ENCODE measurements at regions not wholly inside any gene's neighbourhood (a gene's known extent, or its start where the extent isn't known, plus 50 kb on each side); places are given as distances from the start of the nearest gene placed in this dataset.
"Not testable (repeated sequence)": the region's sequence is repeated elsewhere in the genome, so short reads cannot be mapped to it uniquely, and the experiment has no call there.

DNA sequence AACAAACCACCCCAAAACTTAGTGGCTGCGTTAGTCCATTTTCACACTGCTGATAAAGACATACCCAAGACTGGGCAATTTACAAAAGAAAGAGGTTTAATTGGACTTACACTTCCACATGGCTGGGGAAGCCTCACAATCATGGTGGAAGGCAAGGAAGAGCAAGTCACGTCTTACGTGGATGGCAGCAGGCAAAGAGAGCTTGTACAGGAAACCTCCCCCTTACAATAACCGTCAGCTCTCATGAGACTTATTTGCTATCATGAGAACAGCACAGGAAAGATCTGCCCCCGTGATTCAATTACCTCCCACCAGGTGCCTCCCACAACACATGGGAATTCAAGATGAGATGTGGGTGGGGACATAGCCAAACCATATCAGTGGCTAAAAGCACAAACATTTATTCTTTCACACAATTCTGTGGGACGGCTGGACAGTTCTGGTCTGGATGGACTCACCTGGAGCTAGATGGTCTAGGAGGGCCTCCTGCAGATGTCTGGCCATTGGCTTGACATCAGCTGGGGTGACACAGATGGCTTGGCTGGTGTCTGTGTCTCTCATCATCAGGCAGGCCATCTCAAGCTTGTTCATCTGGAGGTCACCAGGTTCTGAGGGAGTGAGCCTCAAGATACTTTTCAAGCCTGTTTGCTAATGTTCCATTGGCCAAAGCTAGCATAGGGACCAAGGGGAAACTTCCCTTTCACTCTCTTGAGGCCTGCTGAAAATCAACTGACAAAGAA is 104.1 kb downstream of the SMIM20 start:
- DNase-seq (ENCODE audit: low spot score); intact Hi-C loops (cut with DNase I): not testable (repeated sequence)

- intact Hi-C loops (cut with DNase I), result loop anchor here (10.0 kb wide), 1 partner anchor 305 kb away; the partner anchor contains the start of gene RBPJ
- no peak for DNase-seq (ENCODE audit: low spot score)
Observed at GRCh38 chr4:26020083-26020668, 106.2 kb downstream of the SMIM20 start.

GRCh38 chr4:26020881-26021280 is 106.9 kb downstream of the SMIM20 start:
- intact Hi-C loops (cut with DNase I), result loop anchor here (10.0 kb wide), 1 partner anchor 304 kb away; the partner anchor contains the start of gene RBPJ
- DNase-seq (ENCODE audit: low spot score), result no peak

- no peak for DNase-seq (ENCODE audit: low spot score)
- intact Hi-C loops (cut with DNase I), result loop anchor here (10.0 kb wide), 1 partner anchor 303 kb away; the partner anchor contains the start of gene RBPJ
Observed at GRCh38 chr4:26021417-26022345, 107.7 kb downstream of the SMIM20 start.

DNA sequence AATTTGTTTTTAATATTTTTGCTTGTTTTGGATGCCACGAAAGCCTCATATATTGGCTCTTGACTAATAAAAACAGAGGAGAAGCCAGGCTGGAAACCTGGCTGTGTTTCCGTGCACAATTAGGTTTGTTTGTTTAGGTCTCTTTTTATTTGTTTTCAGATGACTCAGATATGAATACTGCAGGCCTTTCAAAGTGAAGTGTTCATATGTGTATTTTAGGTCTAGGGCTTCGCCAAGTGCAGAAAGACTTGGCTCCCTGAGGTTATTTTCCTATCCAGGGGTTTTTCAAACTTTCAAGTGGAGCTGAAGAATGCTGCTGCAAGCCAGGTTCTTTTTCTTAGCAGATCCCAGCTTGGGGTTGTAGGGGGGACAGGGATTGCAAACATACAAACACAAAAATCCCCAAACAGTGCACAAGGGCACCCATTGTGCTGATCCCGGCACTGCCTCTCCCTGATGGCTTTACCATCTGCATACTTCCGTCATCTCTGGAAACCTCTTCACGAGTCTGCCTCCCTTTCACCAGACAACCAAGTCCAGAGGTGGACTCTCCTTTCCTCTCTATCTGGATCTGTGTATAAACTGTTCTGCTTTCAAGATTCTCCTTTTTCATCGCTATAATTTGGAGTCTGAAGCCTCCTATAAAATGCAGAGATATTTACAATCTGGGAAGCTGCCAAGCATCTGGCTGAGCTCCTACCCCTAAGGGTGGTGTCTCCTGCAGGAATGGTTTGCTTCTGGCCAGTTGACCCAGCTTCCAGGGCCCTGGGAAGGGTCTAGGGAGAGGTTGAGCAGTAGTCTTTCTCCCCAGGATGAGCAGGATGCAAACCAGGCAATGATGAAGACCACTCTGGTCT is 108.6 kb downstream of the SMIM20 start:
- no peak for DNase-seq (ENCODE audit: low spot score)
- intact Hi-C loops (cut with DNase I), result loop anchor here (10.0 kb wide), 1 partner anchor 302 kb away; the partner anchor contains the start of gene RBPJ

- no peak for DNase-seq (ENCODE audit: low spot score)
- intact Hi-C loops (cut with DNase I), result loop anchor here (10.0 kb wide), 1 partner anchor 301 kb away; the partner anchor contains the start of gene RBPJ
Observed at GRCh38 chr4:26023203-26023972, 109.4 kb downstream of the SMIM20 start.

- DNase-seq (ENCODE audit: low spot score), result no peak
- intact Hi-C loops (cut with DNase I), result loop anchor here (10.0 kb wide), 1 partner anchor 301 kb away; the partner anchor contains the start of gene RBPJ
Observed at GRCh38 chr4:26024079-26024478, 110.1 kb downstream of the SMIM20 start.

GRCh38 chr4:26028133-26028792 is 114.2 kb downstream of the SMIM20 start:
- intact Hi-C loops (cut with DNase I), result loop anchor here (5.0 to 10.0 kb wide), 2 partner anchors 297 to 384 kb away; partner anchors contain the start of gene RBPJ
- no peak for DNase-seq (ENCODE audit: low spot score)

DNA sequence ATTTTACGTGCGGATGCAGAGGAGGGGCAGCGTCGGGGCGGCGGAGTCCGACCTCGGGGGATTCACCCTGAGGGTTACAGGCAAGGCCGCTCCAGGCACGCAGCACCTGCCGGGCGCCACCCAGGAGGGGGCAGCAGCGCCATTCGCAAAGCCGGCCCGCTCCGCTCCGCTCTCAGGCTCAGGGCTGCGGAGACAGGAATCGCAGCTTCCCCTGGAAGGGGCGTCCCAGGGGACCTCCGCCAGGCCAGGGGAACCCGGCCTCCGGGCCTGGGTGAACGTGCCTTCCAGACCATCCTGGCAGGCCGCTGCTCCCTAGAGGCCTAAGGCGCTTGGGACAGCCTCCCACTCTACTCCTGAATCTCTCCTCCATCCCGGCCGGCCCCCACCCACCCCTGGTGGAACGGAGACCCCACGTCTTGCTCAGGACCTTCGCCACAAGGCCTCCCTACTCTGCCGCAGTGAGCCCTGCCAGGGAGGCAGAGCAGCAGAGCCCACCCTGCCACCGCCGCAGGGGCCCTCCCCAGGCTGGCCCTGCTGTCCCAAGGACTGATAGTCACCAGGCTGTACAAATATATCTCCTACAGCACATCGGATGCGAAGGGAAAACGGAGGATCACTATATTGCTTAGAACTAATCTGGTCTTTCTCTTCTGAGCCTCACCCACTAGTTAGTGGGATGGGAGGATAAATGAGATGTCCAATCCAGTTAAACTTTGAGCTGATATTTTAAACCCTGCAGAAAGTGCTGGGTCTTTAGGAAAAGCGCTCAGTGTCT is 115.0 kb downstream of the SMIM20 start:
- peak; percentile 87 for DNase-seq (ENCODE audit: low spot score)
- intact Hi-C loops (cut with DNase I), result loop anchor here (5.0 to 10.0 kb wide), 2 partner anchors 296 to 383 kb away; partner anchors contain the start of gene RBPJ

DNA sequence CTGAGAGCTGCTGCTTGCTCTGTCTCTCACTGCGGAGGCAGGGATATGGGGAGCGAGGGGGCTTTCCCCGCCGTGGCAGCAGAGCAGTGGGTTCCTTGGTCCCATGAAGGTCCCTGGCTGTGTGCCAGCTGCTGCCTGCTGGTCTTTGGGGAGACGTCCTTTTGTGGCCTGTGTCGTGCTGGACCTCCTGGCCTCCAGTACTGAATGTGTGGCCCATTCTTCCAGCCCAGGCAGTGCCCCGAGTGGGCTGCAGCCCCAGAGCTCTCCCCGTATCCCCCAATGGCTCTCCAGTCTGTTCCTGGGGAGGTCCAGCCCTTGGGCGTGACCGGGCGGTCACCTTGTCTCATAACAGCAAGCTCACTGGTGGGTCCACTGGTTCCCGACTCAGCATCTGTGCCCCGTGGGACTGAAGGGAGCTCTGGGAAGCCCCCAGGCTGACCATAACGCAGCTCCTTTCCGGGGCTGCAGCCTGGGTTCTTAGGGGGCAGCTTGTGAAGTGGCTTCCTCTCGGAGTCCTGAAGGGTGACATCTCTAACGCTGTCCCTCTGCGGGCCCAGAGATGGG is 115.6 kb downstream of the SMIM20 start:
- no peak for DNase-seq (ENCODE audit: low spot score)
- intact Hi-C loops (cut with DNase I), result loop anchor here (5.0 to 10.0 kb wide), 2 partner anchors 295 to 383 kb away; partner anchors contain the start of gene RBPJ

- intact Hi-C loops (cut with DNase I), result no loop called here
- no peak for DNase-seq (ENCODE audit: low spot score)
Observed at GRCh38 chr4:26030260-26030667, 116.2 kb downstream of the SMIM20 start.

DNA sequence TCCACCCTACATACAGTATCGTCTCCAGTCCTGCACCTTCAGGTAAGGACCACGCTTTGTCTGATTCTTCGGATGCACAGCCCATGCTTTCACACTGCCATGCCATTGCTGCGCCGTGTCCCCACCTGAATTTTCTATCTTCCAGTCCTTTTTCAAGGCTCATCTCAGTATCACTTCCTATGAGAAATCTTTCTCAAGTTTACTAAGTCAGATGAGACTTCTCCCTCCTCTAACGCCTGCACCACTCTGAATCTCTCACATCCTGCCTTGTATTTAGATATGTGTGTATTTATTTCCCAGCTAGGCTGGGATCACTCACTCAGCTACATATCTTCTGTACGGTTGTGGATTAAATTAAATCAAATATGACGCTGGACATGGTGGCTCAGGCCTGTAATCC is 116.8 kb downstream of the SMIM20 start:
- DNase-seq (ENCODE audit: low spot score), result no peak
- intact Hi-C loops (cut with DNase I), result no loop called here

GRCh38 chr4:26031704-26032103 is 117.7 kb downstream of the SMIM20 start:
- intact Hi-C loops (cut with DNase I), result no loop called here

GRCh38 chr4:26032142-26032541 is 118.1 kb downstream of the SMIM20 start:
- intact Hi-C loops (cut with DNase I), result no loop called here

More at GRCh38 chr4:26031704-26032103, 117.7 kb downstream of the SMIM20 start:
- DNase-seq (ENCODE audit: low spot score), result no peak

DNA sequence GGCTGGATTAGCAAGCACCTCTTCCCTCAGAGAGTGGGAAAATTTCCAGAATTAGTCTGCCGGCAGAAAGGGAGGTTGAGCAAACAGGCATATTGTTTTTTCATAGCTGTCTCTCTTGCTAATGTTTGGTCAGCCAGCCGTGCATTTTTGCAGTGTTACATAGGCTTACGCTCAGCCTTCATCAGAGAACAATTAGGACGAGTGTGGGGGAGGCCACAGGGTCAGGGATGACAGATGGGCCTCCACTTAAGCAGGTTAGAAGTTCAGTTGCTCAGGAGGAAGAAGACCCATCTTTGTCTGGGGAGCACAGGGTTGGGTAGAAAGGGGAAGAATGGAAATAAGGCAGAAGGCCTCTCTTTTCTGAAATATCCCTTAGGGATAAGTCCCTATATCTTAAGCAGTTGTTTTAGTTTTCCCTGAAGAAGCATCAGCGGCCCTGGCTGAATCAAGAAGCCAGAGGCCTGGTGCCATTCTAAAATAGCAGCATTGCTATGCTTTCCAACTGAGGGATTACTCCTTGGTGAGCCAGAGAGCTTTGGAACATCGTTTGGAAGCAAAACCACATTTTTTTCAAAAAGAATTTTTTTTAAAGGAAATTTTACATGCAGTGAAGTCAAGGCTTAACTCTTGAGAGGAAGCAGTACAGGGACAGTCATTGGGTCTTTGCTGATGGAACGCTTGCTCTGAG is 118.8 kb downstream of the SMIM20 start:
- intact Hi-C loops (cut with DNase I), result no loop called here
- DNase-seq (ENCODE audit: low spot score), result no peak

More at GRCh38 chr4:26032142-26032541, 118.1 kb downstream of the SMIM20 start:
- no peak for DNase-seq (ENCODE audit: low spot score)

DNA sequence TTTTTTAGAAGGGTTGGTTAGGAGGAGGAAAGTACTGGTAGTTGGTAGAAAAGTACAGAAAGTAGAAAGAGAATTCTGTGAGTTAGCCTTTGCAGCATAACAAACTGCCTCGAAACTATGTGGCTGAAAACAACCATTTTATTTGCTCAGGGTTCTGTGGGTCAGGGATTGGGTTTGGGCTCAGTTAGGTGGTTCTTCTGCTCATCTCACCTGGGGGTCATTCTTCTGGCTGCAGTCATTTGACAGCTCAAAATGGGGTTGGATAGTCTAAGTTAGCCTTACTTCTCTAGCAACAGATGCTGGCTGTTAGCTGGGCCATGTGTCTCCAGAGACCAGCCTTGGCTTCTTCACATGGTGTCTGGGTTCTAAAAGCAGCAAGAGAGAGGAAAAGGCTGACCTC is 119.4 kb downstream of the SMIM20 start:
- intact Hi-C loops (cut with DNase I), result no loop called here
- no peak for DNase-seq (ENCODE audit: low spot score)

Data from cardiac septum (tissue), 1 donor.